ENCODE measurements at regions not wholly inside any gene's neighbourhood (a gene's known extent, or its start where the extent isn't known, plus 50 kb on each side); places are given as distances from the start of the nearest gene placed in this dataset.

GRCh38 chr1:82686774-82687173, 886.0 kb downstream of the ADGRL2 start (continued):
- no peak for TF ChIP-seq ZNF687 (IDR thresholded peaks at IDR 0.05)
- no peak for TF ChIP-seq ZBTB11 (CRISPR knock-in tag; IDR thresholded peaks at IDR 0.05)
- TF ChIP-seq KDM1A (IDR thresholded peaks at IDR 0.05; ENCODE audit: borderline replicate concordance), result no peak
- no peak for TF ChIP-seq PML (IDR thresholded peaks at IDR 0.05; ENCODE audit: low read length)

- in situ Hi-C loops (cut with MboI) (no loop called here), intact Hi-C loops (cut with micrococcal nuclease; ENCODE audit: unreplicated experiment) (no loop called here)
- H3K9me3 ChIP-seq (replicated peaks; ENCODE audit: control insufficient read depth, insufficient read depth, low read length), result no peaks in the 10 kb centered on the region
- no peaks in the 10 kb centered on the region for H3K4me1 ChIP-seq (ENCODE audit: control insufficient read depth, insufficient read depth, low read length)
- no peaks in the 10 kb centered on the region for H3K36me3 ChIP-seq (ENCODE audit: control insufficient read depth in 2 of 2, insufficient read depth in 2 of 2, low read length in 1 of 2)
- H2AFZ ChIP-seq (ENCODE audit: control insufficient read depth, low read depth, low read length), result no peak overlapping the region
- ChIA-PET SMC1A (ENCODE audit: uncharacterized antibody, unreplicated experiment) (interaction anchor here (0.7 kb wide), 1 partner anchor 458 kb away, joined by 3 read pairs; no protein-coding TSS in a partner anchor), RAD21 (ENCODE audit: unreplicated experiment) (no interaction called here), POLR2A (interaction anchor here (0.5 kb wide), 1 partner anchor 44 kb away, joined by 4 read pairs; no protein-coding TSS in a partner anchor), CTCF (no interaction called here)
- H3K27ac ChIP-seq (ENCODE audit: control insufficient read depth, insufficient read depth), result no peak overlapping the region
- no TSS peak for BruUV-seq (replicated peaks)
- H3K4me2 ChIP-seq (ENCODE audit: control insufficient read depth, insufficient read depth), result no peak overlapping the region
- H3K27me3 ChIP-seq (replicated peaks in 1 of 2; ENCODE audit: control insufficient read depth in 2 of 2, insufficient read depth in 2 of 2, low read length in 1 of 2), result no peaks in the 10 kb centered on the region
- 0% methylated on average over 1 of the region's 1 CpG for WGBS (ENCODE audit: insufficient coverage, insufficient replicate concordance, low lambda C conversion rate, missing lambda C conversion rate)
- ATAC-seq (no peak), FAIRE-seq (no peak), DNase-seq (ENCODE audit: low read depth, low spot score) (no peak)
- H3K79me2 ChIP-seq (ENCODE audit: control insufficient read depth, insufficient read depth, low read length), result no peaks in the 10 kb centered on the region
- H3K9ac ChIP-seq (ENCODE audit: control insufficient read depth, insufficient read depth, low read length), result no peak overlapping the region
- no peak overlapping the region for H3K4me3 ChIP-seq
- no peaks in the 10 kb centered on the region for H4K20me1 ChIP-seq (ENCODE audit: control insufficient read depth, insufficient read depth)
- TF ChIP-seq CUX1 (IDR thresholded peaks at IDR 0.05; ENCODE audit: insufficient replicate concordance, low read depth, low read length) (no peak), ESRRA (IDR thresholded peaks at IDR 0.05; ENCODE audit: low read length) (no peak), WRNIP1 (IDR thresholded peaks at IDR 0.05; ENCODE audit: borderline replicate concordance, low read depth, low read length) (no peak), MTA2 (IDR thresholded peaks at IDR 0.05; ENCODE audit: low read depth) (no peak), CBFB (IDR thresholded peaks at IDR 0.05; ENCODE audit: low read depth) (no peak), TBL1XR1 (IDR thresholded peaks at IDR 0.05; ENCODE audit: low read depth, low read length) (no peak), NFYB (IDR thresholded peaks at IDR 0.05; ENCODE audit: insufficient read depth, low read depth, low read length) (no peak)
Measured at GRCh38 chr1:82646888-82647287, 846.2 kb downstream of the ADGRL2 start.
